HG02970 (cell line): ENCODE measurements at regions not wholly inside any gene's neighbourhood (a gene's known extent, or its start where the extent isn't known, plus 50 kb on each side); places are given as distances from the start of the nearest gene placed in this dataset.

Source experiments
- ATAC-seq: cut with Tn5 transposase; IDR thresholded peaks from one replicate; pipeline ENCODE4 v1.9.1; 2021; ENCODE audit warnings: mild to moderate bottlenecking, moderate library complexity, moderate number of reproducible peaks; ENCODE audit not compliant: unreplicated experiment, low FRiP score

DNA sequence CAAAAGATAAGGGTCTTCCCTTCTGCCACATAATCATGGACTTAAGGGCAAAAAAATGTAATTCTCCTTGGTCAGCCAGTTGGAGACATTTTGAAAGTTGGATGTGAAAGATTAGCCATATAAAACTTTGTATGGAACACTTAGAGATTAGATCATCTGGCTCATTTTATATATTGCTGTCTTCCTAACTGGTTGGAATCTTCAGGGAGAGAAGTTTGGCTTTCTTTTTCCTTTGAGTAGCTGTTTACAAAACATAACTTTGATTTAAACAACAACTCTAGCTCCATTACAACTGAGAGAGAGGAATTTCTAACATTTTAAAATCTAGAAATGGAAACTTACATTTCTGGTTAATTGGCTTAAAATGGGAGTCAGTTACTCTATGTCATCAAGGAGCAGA lies 132.7 kb downstream of the RDH14 start:
- no peak for ATAC-seq

DNA sequence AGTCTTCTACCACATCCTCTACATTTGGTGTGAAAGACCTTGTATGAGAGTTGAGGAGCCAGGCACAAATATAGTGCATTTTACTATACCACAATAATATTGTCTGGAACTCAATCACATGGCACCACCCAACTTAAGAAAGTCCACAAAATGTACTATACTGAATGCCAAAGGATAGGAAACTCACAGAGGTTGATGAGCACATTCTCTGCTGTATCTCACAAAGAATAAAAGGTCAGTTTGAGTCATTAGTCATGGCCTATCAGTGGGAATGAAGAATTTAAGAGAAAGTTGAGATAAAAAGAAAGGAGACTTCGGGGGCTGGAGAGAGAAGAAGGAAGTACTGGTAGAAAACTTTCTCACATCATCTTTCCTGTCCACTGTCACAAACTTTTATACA lies 134.3 kb downstream of the RDH14 start:
- ATAC-seq, result no peak

DNA sequence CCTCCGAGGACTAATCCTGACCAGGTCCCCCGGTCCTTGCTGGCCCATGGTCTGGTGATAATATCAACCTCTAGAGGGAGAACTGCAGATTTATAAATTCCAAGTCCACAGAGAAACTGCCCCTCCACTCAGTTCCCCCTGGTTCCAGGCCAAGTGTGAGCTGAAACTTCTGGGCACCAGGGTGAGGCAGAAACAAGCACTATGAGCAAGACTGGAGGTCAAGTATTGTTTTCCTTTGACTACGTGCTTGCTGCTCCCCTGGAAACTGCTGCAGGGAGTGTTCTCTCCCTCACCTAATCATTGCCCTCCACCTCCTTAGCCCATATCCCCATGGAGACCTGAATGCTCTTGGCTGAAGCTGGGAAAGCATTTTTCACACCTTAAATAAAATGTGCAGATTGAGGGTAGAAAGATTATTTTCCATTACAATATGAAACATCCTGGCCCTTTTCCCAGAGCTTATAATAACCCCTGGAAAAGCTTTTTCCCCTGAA lies 135.2 kb downstream of the RDH14 start:
- ATAC-seq, result no peak

DNA sequence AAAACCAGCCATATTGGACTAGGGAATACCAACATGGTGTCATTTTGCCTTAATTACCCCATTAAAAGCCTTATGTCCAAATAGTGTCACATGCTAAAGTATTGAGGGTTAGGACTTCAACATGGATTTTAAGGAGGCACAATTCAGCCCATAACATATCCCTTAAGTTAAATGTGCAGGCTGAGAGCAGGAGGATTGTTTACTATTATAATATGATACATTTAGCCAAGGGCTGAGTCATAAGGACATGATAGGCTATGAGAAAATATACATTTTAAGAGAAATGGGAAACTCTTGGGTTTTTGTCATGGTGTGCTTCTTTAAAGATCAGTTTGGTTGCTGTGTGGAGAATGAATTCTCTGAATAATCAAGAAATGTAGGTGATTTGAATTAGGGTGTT lies 136.8 kb downstream of the RDH14 start:
- ATAC-seq, result no peak

DNA sequence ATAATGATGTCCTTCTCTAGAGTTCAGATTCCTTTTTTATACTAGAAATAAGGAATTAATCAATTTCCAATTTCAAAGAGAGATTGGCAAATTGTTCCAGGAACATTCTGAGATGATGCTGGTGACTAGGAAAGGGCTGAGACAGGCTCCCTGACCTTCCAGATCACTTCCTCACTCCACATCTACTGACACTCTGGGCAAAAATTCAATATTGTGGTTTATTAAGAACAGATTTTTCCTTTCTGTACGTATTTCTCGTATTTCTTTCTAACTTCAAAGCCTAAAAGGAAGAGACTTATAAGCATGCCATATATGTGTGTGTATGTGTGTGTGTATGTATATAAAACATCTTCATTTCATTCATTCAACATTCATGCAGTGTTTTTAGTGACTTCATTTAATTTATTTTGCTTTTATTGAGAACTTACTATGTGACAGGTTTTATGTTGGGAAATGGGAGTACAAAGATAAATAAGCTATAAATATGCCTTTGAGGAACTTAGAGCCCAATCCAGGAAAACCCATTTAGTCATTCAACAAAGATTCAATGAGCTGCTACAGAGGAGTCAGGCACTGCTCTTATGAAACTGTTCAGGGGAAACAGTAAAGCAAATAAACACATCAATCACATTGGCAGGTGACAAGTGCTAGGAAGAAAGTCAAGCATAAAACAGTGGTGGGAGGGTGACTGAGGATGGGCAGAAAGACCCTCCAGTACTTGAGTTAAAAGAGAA lies 137.9 kb downstream of the RDH14 start:
- no peak for ATAC-seq

DNA sequence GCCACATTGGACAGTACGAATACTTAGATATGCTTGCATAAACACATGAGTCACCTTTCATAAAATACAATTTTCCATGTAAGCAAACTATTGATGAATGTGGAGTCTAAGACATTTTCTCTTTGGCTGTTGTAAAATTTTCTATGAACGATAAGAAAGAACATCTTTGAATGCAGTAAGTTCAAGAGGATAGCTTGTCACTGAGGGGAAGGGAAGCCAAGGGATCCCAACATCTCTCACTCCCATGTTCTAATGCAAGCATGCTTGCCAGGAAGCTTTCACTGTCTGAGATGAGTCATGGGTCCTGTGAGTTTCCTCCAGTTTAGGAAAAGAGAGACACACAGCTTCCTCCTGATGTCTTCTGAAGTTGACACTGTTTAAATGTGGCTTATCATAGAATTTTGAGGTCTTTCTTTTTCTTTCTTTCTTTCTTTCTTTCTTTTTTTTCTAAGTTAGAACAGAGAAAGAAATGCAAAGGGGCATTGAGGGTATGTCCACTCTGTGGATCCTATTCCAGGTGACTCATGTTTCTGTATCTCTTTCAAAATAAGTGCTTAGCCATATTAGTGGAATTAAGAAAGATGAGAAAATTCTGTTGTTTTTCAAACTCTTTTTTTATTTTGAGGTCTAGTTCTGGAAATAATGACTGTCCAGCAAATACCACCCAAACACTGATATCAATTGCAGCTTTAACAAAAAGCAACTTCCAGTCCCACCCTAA lies 146.6 kb downstream of the RDH14 start:
- ATAC-seq, result no peak

DNA sequence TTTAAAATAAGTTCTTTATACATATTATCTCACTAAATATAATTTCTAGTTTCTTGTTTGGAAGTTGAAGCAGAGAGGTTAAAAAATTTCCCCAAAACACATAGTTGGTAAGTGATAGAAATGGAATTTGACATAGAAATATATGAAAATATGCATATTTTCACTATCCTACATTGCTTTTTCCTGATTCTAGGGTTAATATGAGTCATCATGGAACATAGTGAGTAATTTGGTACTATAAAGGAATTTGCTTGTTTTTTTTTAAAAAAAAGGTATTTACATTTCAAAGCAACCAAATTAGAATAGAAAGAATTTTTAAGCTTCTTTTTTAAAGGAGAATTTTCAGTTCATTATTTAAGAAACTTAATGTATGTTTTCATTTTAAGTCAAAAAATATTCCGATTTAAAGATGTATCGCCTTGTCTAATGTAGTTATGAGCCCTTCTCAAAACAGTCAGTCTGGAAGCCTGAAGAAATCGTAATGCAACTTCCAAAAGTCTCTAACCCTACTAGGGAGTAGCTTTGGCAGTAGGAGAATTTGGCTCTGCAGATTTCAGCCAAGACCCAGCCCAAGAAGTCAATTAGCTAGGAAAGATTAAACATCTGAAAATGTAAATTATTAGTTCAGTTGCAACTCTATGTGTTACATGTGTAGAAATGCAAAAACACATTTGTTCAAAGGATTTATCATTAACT lies 147.3 kb downstream of the RDH14 start:
- no peak for ATAC-seq

DNA sequence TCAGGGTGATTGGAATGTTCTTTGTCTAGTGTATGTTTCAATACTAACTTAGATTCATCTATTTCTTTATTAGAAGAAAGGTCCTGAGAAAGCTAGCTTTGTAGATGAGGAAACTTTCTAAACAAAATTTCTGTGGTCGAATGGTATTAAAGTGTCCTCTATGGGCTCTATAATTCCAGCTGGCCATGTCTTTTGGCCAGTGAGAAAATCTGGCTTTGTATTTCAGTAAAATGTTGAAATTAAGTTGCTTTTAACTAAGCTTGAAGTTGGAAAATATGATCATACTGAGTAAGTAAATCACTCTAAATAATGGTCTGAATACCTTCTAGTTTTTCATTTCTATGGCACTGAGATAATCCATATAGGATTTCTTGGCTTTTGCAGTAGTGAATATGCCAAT lies 148.8 kb downstream of the RDH14 start:
- ATAC-seq, result no peak

DNA sequence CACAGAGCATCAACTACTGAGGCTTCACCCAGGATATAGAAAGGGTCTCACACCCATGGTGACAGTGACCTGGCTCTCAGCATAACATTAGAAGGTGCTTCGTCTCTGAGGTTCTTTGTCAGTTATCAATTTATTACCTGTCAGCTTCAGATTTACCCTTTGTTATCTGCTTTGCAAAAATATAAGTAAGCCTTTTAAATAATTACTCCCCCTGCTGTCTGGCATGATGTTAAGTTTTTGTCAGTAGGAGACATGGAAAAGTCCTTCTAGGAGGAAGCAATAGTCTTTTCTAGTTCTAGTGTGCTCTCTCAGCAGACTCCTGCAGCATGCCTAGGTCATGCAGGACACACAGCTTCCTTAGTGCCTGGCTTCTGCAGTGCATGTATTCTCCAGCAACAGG lies 149.9 kb downstream of the RDH14 start:
- no peak for ATAC-seq

DNA sequence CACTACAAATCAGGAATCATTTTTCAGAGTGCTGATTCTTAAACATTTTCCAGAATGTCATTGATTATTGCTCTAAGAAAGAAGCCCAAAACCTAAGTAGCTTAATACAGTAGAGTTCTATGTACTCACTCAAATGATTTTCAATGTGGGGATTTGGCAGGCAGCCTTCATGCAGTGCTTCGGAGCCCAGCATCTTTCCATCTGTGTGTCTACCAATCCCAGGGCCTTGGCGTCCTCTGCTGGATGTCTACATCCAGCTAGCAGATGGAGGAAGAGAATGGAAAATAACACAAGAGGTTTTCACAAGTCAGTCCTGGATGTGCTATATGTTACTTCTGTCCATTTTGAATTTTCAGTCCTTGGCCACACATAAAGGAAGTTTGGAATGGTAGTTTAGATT lies 151.8 kb downstream of the RDH14 start:
- no peak for ATAC-seq

DNA sequence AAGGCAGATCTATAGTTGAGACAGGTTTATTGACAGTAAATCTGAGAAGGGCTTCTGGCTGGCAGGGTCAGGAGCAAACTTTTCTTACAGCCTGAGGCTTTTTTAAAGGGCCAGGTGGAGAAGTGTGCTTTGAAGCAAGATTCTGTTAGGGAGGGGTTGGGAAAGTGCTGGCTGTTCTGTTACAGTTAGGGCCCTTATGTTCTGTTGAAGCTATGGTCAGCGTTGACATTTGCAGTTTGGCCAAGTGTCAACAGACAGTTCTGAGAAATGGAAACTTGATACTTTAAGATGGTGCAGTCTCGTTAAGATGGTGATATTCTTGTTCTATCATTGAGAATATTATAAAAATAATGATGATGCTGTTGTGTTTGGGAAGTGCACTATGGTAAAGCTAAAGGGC lies 154.2 kb downstream of the RDH14 start:
- ATAC-seq, result no peak

DNA sequence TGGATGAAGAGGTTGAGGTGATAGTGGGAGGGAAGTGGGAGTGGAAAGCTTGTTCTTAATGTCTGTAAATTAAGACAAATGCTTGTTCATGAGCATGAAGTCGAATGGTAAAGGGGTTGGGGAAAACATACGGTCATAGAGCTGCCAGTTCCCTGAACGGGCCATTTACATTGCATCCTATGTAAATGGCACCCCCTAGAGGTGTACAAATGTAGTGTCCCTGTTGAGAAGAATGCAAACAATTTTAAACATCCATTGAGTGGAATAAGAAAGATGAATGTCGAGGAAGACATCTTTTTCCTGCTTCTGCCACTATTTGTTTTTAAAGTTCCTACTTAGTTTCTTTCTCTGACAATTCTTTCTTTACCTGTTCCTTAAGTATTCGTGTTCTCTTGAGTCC lies 155.7 kb downstream of the RDH14 start:
- ATAC-seq, result no peak

DNA sequence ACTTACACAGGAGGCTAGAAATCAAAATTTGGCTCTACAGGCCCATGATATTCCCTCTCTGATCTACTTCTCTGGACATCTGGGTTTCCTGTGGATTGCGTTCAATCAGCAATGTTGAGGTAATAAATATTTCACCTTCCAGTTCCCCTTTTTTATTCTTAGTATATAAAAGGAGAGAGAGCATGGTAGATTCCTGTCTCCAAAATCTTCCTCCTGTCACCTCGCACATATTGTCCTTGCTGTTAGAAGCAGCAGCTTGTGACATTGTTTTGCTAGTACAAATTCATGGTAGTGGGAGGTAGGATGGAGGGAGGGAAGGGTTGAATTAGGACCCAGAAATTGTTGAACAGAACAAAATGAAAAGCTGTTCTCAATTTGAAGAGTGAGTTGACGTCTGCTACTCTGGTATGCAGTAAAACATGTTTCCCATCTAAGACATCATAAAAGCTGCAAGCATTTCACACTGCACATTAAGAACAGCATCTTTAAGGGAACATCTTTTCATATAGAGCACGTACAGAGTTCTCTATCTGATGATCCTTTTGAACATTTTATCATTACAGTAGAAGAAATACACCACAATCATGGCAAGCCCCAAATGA lies 156.4 kb downstream of the RDH14 start:
- ATAC-seq, result no peak

DNA sequence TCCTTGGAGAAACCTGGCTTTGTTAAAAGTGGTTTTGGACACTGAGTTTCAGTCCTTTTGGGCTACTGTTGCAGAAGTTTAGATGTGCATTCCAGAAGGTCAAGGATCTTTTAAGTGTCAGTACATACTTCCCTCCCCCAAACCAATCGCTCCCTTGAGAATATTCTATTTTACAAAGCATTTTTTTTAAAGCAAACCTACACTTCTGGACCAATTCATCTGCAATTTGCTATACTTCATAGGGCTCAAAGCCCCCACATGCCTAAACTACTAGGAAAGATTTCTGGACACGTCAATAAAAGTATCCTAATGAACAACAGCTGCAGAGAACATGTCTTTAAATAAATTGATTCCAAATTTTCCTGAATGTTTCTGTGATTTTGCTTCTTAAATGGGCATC lies 157.6 kb downstream of the RDH14 start:
- ATAC-seq, result no peak

DNA sequence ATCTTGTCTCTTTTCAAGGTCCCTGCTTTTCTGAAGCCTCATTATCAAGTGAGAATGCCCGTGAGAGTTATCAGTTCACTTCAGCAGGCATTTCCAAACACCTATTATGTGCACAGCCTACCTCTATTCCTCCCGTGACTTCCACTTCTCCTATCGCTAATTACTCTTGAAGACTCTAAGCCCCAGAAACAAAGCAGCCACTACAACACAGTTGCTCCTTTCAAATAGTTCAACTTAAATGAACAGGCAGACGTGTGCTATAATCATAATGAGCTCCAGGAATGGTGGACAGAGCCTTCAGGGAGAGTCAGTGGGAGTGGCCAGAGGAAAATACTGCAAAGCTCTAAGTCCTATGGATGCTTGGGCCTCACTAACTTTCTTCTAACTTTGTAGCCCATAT lies 159.0 kb downstream of the RDH14 start:
- no peak for ATAC-seq

DNA sequence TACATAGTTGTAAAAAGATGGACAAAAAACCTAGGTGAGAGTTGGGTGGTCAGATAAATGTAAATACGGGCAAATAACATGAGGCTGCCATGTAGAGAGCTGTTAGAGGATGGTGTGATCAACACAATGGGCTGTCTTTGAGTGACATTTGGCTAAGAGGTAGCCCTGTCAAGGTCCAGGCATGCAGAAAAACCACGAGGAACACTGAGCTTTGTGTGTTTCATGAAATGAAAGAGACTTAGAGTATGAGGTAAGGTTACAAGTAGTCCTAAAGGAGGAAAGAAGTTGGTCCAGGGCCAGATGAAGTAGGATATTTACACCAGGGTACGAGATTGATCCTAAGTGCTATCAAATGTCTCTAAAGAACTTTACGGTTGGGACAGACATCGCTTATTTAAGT lies 160.9 kb downstream of the RDH14 start:
- no peak for ATAC-seq

DNA sequence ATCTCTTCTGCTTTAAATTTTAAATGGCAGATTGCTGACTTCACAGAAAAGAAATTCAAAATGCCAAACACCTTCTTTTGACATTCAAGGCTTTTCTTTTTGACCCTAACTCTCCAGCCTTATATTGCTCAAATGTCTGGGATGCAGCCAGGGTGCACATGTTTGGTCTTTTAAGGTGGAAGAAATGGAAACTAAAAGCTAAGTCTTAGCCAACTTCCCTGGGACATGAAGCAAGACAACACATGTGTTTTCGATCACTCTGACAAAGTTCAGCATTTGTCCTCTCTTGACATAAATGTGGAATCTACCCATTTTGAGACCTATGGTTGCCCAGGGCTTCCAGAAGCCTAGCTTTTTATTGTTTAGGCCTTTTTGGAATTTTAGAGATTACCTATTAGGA lies 161.6 kb downstream of the RDH14 start:
- no peak for ATAC-seq

DNA sequence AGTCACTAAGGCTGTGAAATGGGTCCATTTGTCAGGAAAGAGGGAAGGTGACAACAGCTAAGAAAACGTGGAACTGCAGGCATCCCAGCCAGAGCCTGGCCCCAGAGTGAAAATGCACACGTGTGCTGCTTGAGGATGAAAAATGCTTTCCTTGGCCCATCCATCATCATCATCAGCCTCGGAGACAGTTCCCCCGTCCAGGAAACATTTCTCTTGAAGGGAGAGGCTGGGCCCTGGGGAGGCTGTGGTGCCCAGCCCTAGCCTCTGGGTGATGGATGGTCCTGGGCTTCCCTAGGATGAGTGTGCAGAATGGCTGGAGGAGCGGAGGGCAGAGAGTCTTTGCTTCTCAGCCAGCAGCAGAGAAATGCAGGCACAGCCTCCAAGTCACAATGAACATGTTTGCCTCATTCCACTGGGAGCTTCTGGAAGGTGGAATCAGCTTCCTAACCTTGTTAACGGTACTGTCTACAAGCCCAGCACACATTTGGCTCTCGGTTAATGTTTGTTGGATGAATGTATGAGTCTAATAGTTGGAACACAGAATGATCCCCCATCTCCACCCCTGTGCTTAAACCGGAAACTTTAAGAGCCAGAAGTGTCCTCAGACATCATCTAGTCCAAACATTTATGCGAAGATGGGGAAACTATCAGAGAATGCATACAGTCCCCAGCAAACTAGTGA lies 164.0 kb downstream of the RDH14 start:
- no peak for ATAC-seq

DNA sequence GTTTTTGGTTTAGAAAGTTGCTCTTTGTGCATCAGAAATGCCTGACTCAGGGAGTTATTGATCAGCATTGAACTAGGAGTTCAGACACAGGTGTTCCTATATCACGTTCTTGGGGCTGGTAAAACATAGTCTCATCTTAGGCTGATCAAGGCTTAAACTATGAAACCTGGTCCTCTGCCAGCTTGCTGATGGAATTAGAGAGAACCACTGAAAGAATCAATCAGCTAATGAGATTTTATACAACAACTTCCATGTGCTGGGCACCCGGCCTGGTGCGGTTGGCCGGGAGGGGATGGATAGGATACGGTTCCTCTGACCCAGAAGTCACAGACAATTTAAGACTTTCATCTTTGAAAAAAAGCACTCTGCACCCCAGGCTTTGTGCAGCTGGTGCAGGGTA lies 164.9 kb downstream of the RDH14 start:
- ATAC-seq, result no peak

DNA sequence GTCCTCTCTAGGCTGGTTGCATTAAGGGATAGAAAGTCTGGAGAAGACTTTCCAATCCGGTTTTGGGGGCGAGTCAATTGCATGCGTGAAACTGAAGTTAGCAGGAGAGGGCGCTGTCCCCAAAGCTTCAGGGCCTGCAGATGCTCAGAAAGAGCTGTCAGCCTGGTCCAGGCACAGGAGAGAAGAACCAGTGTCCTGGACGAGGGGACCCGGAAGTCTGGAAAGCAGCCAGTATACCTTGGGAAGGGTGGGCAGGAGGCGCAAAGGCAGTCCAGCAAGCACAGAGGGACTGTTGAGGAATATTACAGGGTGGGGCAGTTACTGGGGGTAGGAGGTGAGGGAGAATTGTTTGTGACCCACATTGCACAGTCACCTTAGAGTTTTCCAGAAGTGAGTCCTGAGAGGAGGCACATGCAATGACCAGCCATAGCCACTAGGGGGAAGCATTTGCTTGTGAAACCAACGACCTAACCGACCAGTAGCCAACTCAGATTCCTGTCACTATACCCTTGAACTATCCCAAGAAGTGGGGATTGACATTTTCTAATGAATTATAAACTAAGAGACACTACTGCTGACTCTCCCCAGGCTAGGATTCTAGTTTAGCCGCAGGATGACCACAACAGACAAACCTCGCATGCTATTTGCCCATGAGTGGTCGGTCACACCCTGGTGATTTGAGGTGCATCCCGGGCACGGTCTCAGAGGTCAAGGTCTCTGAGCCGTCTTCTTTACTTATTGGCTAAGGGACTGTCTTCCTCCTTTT lies 172.8 kb downstream of the RDH14 start:
- ATAC-seq, result peak; percentile 92
